Hepatocyte (in vitro differentiated cells): ENCODE measurements at regions not wholly inside any gene's neighbourhood (a gene's known extent, or its start where the extent isn't known, plus 50 kb on each side); places are given as distances from the start of the nearest gene placed in this dataset.

Experiments used
- EZH2 ChIP-seq: fragments of 200-600 bp; sonication (generic); IDR thresholded peaks from 2 replicates; pipeline ENCODE4 v1.6.1; 2016; ENCODE audit warnings: antibody characterized with exemption, mild to moderate bottlenecking, borderline replicate concordance
- EZH2phosphoT487 ChIP-seq: fragments of 200-600 bp; sonication (generic); IDR thresholded peaks from one replicate; pipeline ENCODE4 v1.6.1; 2018; ENCODE audit warnings: antibody characterized with exemption, mild to moderate bottlenecking, low read depth, moderate library complexity; ENCODE audit not compliant: unreplicated experiment, severe bottlenecking
- TF ChIP-seq, protein P1 (sequence below): fragments of 200-600 bp; sonication (generic); IDR thresholded peaks from 2 replicates; pipeline ENCODE4 v1.5.1; 2016; ENCODE audit warnings: antibody characterized with exemption, mild to moderate bottlenecking; ENCODE audit not compliant: poor library complexity

DNA sequence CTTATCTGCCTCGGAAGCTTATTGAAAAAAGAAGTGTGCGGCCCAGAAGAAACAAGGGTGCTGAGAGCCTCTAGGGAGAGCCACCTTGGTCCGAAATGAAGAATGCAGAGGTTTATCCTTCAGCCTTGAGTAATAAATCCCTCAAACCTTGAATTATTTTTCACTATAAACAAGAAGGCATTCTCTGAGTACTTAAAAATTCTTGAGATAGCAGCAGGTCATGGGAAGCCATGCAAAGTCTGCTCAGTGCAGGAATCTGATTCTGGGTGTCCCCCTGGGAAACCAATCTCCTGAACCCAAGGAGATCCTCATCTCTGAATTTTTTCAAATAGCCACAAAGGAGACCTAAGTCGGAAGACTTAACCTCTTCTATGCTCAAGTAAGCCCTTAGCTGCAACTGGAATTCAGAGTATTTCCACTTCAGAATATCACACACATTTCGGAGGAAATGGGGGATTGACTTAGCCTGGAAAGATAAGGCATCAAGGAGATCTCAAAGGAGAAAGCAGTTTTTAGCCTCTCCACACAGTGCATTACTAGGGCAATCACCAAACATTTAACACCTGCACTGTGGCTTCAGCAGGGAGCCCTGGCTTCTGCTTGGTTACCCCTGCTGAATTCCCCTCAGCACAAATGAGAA, 365.0 kb downstream of the ETS1 start:
- TF ChIP-seq, protein P1, sequence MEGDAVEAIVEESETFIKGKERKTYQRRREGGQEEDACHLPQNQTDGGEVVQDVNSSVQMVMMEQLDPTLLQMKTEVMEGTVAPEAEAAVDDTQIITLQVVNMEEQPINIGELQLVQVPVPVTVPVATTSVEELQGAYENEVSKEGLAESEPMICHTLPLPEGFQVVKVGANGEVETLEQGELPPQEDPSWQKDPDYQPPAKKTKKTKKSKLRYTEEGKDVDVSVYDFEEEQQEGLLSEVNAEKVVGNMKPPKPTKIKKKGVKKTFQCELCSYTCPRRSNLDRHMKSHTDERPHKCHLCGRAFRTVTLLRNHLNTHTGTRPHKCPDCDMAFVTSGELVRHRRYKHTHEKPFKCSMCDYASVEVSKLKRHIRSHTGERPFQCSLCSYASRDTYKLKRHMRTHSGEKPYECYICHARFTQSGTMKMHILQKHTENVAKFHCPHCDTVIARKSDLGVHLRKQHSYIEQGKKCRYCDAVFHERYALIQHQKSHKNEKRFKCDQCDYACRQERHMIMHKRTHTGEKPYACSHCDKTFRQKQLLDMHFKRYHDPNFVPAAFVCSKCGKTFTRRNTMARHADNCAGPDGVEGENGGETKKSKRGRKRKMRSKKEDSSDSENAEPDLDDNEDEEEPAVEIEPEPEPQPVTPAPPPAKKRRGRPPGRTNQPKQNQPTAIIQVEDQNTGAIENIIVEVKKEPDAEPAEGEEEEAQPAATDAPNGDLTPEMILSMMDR, result no peak
- no peak for TF ChIP-seq EZH2
- TF ChIP-seq EZH2phosphoT487, result no peak
